NCI-H2107 treated with DMSO at 0.1 percent for 48 hours (cell line): ENCODE measurements at regions not wholly inside any gene's neighbourhood (a gene's known extent, or its start where the extent isn't known, plus 50 kb on each side); places are given as distances from the start of the nearest gene placed in this dataset.
"Not testable (repeated sequence)": the region's sequence is repeated elsewhere in the genome, so short reads cannot be mapped to it uniquely, and the experiment has no call there.

ENCODE experiments used
- DNase-seq: peaks from one replicate; lab custom pipeline; 2025; ENCODE audit not compliant: unreplicated experiment; lab: John Stamatoyannopoulos, UW

- no peak for DNase-seq
Measured at GRCh38 chr11:81220146-81220895, 1513.3 kb downstream of the FAM181B start.

- DNase-seq: no peak
Measured at GRCh38 chr11:81219661-81220060, 1514.0 kb downstream of the FAM181B start.

GRCh38 chr11:81218440-81218839 is 1515.2 kb downstream of the FAM181B start:
- DNase-seq: no peak

GRCh38 chr11:81211050-81211449 is 1522.6 kb downstream of the FAM181B start:
- no peak for DNase-seq

- no peak for DNase-seq
Measured at GRCh38 chr11:81207421-81208054, 1526.1 kb downstream of the FAM181B start.

GRCh38 chr11:81203876-81204275 is 1529.8 kb downstream of the FAM181B start:
- DNase-seq: no peak

DNA sequence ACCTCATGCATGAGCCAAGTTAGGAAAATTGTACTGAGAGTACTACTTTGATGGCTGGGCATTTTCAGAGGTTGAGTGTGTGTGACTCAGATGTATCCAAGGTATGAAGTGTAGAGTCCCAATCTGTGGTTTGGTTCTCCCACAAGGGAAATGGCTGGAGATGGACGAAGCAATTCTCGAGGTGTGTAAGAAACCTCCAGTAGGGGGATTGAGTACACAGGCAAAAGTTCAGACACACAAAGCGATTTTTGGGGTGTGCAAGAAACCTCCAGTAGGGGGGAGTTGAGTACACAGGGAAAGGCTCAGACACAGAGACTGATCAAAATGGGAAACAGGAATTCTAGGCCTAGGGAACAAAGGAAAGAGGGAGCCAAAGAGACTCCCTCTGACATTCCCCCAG is 1536.3 kb downstream of the FAM181B start:
- no peak for DNase-seq

- DNase-seq: no peak
Measured at GRCh38 chr11:81192516-81192915, 1541.1 kb downstream of the FAM181B start.

- DNase-seq: no peak
Measured at GRCh38 chr11:81190546-81190945, 1543.1 kb downstream of the FAM181B start.

DNA sequence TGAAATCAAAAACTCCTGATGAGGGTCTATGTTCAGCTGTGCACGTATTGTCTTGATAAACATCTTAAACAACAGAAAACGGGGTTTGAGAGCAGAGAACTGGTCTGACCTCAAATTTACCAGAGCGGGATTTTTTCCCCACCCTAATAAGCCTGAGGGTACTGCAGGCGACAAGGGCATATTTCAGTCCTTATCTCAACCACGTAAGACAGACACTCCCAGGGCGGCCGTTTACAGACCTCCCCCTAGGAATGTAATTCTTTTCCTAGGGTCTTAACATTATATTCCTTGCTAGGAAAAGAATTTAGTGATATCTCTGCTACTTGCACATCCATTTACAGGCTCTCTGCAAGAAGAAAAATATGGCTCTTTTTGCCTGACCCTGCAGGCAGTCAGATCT is 1546.6 kb downstream of the FAM181B start:
- DNase-seq: not testable (repeated sequence)

DNA sequence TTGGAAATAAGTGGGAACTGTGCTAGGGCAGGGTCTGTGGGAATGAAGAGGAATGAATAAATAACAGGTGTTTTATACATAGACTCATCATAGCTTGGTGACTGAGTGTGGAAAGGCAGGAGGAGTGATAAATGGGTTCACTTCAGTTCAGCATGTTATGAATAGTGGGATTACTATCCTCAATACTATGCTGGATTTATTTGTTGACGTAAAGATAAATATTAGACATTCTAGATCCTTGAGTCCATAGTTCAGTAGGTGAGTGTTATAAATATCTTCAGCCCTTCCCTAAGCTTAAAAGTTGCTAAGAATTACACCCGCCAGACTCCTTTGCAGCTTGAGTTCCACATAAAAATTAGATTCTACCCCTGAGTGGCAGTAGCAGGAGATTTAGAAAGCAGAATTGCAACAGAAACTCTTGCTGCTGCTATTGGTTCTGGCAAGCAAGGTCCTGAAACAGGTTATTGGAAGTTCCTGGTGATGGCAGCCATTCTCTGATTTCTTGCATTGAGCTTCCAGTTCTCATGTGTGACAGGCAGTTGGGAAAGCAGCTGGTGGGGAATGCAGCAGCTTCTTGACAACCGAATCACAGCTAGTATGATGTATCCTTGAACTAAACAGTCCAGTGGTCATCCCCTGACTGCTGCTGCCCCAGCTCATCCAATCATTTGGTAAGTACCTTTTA is 1558.9 kb downstream of the FAM181B start:
- DNase-seq: no peak

DNA sequence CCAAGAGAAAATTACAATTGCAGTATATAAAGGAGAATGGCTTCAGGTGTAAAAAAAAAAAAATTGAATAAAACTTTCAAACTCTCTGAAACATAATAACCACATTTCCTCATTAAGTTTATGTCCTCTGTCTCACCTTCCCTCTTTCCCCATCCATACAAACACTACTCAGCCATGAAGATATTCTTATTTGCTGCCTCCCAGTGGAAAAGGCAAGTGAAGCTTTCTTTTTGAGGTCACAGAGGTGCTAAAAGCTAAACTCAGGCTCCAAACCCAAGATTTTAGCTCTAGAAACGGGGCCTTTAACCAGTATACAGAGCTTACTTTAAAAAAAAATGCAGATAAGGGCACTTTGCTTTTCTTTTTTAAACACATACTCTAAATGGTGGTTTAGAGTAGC is 1568.5 kb downstream of the FAM181B start:
- DNase-seq: no peak

- DNase-seq: no peak
Measured at GRCh38 chr11:81159900-81160299, 1573.8 kb downstream of the FAM181B start.

DNA sequence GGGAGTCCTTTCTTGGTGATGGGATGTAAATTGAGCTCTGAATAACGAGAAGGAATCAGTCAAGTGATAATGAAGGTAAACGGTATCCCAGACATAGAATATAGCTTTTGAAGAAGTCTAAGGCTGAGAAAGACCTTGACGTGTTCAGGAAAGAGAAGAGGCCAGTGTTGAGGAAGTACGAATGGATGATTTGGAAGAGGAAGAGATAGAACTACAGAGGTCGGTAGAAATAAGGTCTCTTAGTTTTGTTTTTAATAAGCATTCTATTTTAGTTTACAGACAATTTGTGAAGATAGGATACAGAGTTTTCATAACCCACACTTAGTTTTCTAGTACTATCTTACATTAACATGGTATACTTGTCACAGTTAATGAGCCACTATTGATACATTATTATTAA is 1598.1 kb downstream of the FAM181B start:
- no peak for DNase-seq

DNA sequence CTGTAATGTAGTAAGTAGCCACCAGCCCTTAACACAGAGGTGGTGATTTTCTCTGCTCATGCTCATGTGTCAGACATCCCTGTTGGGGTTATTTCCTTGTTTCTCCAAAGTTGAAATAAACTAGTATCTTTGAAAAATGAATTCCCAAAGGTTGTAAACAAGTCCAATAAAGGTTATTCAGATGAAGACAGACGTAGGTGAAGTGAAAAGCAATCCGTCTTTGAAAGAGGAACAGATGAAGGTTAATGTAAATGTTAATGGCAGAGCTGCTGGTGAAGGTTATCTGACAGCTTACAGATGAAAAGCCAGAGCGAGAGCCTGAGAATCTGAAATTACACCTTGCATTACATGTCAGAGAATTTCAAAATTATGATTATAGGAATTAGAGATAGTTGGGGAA is 1604.0 kb downstream of the FAM181B start:
- no peak for DNase-seq

GRCh38 chr11:81112718-81113117 is 1620.9 kb downstream of the FAM181B start:
- DNase-seq: no peak

DNA sequence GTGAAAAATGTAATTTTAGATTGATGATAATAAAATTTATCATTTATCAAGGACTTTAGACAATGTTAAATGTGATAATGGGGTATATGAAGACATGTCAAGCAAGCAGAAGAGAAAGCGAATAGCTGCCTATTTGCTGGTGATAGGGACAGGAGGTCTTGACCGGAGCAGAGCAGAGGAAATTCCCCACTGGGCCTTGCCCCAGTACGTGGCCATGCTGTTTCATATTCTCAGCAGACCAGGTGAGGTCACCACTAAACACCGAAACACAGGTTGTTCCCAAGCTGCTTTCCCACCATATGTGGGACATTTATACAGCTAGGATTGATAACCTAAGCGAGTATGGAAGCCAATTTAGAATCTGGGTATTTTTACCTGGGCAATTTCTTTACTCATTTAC is 1629.6 kb downstream of the FAM181B start:
- DNase-seq: no peak

GRCh38 chr11:81098471-81098870 is 1635.2 kb downstream of the FAM181B start:
- no peak for DNase-seq

- DNase-seq: no peak
Measured at GRCh38 chr11:81092522-81092921, 1641.1 kb downstream of the FAM181B start.

DNA sequence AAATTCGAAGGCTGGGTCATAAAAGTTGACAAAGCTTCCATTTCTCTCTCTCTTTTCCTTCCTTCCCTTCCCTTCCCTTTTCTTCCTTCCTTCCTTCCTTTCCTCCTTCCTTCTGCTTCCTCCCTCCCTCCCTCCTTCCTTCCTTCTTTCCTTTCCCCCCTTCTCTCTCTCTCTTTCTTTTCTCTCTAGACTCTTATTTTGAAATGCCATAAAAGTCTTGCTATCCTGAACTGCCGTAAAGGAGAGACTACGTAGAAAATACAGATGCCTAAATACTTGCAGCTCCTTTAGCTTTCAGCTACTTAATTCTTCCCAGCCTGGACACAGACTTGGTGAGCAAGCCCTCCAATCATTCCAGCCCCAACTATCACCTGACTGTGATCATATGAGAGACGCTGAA is 1644.4 kb downstream of the FAM181B start:
- DNase-seq: no peak

DNA sequence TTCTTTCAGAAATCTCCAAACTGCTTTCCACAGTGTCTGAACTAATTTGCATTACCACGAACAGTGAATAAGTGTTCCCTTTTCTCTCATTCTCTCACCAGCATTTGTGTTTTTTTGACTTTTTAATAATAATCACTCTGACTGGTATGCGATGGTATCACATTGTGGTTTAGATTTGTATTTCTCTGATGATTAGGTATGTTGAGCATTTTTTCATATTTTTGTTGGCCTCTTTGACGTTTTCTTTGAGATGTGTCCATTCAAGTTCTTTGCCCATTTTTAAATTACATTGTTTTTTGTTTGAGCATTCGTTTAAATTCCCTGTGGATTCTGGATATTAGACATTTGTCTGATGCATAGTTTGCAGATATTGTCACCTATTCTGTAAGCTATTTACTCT is 1639.6 kb upstream of the TENM4 start:
- DNase-seq: no peak

DNA sequence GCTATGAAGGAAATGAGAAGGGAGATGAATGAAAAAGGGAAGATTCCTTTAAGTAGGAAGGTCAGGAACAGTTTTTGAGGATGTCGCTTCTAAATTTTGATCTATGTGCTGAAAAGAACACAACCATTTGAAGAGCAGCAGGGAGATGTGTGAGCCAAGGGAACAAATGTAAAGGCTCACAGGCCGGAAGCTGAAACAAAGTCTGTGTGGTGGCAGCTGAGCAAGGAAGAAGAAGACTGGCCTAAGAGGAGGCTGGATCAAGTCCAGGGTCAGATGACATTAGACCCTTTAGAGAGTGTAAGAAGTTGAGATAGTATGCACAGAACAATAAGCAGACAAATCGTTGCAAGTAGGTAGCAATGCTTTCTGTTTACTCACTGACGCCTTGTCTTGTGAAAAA is 1631.4 kb upstream of the TENM4 start:
- no peak for DNase-seq
